IPS DF 19.7 (cell line): ENCODE measurements at regions not wholly inside any gene's neighbourhood (a gene's known extent, or its start where the extent isn't known, plus 50 kb on each side); places are given as distances from the start of the nearest gene placed in this dataset.

Experiments used
- DNase-seq: peaks from one replicate; pipeline ENCODE4 v3.0.0-alpha.2; 2013; ENCODE audit warnings: low read depth, low spot score

- DNase-seq, result no peak
Measured at GRCh38 chr13:65889368-65889767, 1340.8 kb downstream of the PCDH9 start.

GRCh38 chr13:65882810-65883209 is 1347.3 kb downstream of the PCDH9 start:
- DNase-seq, result no peak

GRCh38 chr13:65881561-65882155 is 1348.5 kb downstream of the PCDH9 start:
- no peak for DNase-seq

GRCh38 chr13:65875031-65875430 is 1355.1 kb downstream of the PCDH9 start:
- no peak for DNase-seq

GRCh38 chr13:65872448-65872847 is 1357.7 kb downstream of the PCDH9 start:
- DNase-seq, result no peak

- DNase-seq, result no peak
Measured at GRCh38 chr13:65868884-65869283, 1361.3 kb downstream of the PCDH9 start.

GRCh38 chr13:65868099-65868498 is 1362.0 kb downstream of the PCDH9 start:
- no peak for DNase-seq

GRCh38 chr13:65866138-65866537 is 1364.0 kb downstream of the PCDH9 start:
- no peak for DNase-seq

GRCh38 chr13:65865206-65865605 is 1364.9 kb downstream of the PCDH9 start:
- no peak for DNase-seq

- no peak for DNase-seq
Measured at GRCh38 chr13:65864039-65864438, 1366.1 kb downstream of the PCDH9 start.

- DNase-seq, result no peak
Measured at GRCh38 chr13:65860306-65860705, 1369.8 kb downstream of the PCDH9 start.

GRCh38 chr13:65857942-65858565 is 1372.1 kb downstream of the PCDH9 start:
- no peak for DNase-seq

GRCh38 chr13:65856431-65856830 is 1373.7 kb downstream of the PCDH9 start:
- DNase-seq, result no peak

- no peak for DNase-seq
Measured at GRCh38 chr13:65855242-65855805, 1374.8 kb downstream of the PCDH9 start.

GRCh38 chr13:65854431-65854830 is 1375.7 kb downstream of the PCDH9 start:
- no peak for DNase-seq

GRCh38 chr13:65844266-65844841 is 1385.8 kb downstream of the PCDH9 start:
- DNase-seq, result no peak

- DNase-seq, result no peak
Measured at GRCh38 chr13:65843314-65843731, 1386.8 kb downstream of the PCDH9 start.

- DNase-seq, result no peak
Measured at GRCh38 chr13:65841156-65841555, 1389.0 kb downstream of the PCDH9 start.

- DNase-seq, result no peak
Measured at GRCh38 chr13:65836066-65836465, 1394.1 kb downstream of the PCDH9 start.

- no peak for DNase-seq
Measured at GRCh38 chr13:65834897-65835296, 1395.2 kb downstream of the PCDH9 start.

GRCh38 chr13:65830411-65831205 is 1399.5 kb downstream of the PCDH9 start:
- DNase-seq, result no peak
